Activated CD4-positive, alpha-beta T cell treated with anti-CD3 and anti-CD28 coated beads, Interleukin-2, amount 50 U/mL, for 24 hours (primary cell): ENCODE measurements at regions not wholly inside any gene's neighbourhood (a gene's known extent, or its start where the extent isn't known, plus 50 kb on each side); places are given as distances from the start of the nearest gene placed in this dataset.
"Not testable (repeated sequence)": the region's sequence is repeated elsewhere in the genome, so short reads cannot be mapped to it uniquely, and the experiment has no call there.

ENCODE experiments used
- DNase-seq, 2 donors: peaks; one replicate each; pipeline ENCODE4 v3.0.0-alpha.2; 2020; ENCODE audit warnings: low read depth in 1 of 2, low spot score in 1 of 2

DNA sequence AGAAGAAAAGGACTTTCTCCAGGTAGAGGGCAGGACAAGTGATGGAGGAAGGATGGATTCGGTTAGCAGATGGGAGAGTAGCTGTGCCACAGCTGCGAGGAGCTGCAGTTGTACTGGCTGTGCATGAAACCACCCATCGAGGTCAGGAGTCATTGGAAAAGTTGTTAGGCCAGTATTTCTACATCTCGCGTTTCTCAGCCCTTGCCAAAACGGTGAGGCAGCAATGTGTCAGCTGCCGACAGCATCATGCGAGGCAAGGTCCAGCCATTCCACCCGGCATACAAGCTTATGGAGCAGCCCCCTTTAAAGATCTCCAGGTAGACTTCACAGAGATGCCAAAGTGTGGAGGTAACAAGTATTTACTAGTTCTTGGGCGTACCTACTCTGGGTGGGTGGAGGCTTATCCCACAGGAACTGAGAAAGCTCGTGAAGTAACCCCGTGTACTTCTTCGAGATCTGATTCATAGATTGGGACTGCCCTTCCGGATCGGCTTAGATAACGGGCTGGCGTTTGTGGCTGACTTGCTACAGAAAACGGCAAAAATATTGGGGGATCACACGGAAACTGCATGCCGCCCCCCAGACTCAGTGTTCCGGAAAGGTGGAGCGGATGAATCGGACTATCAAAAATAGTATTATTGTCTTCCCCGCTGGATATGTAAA is 105.0 kb upstream of the HMX1 start:
- not testable (repeated sequence) for DNase-seq

DNA sequence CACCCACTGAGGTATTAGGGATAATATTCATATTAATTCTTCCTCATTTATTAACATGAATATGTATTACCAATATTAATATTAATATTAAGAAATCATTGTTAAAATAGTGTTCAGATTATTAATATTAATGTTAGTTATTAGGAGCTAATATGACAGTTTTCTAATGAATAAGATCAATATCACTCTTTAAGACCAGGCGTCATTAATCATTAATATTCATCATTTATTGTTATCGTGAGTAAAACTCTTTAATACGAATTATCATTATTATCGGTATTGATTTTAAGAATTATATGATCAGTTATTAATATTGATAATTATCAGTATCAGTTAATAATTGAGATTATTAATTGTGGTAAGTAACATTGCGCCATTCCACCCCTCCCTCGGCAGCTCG is 101.0 kb upstream of the HMX1 start:
- not testable (repeated sequence) for DNase-seq

DNA sequence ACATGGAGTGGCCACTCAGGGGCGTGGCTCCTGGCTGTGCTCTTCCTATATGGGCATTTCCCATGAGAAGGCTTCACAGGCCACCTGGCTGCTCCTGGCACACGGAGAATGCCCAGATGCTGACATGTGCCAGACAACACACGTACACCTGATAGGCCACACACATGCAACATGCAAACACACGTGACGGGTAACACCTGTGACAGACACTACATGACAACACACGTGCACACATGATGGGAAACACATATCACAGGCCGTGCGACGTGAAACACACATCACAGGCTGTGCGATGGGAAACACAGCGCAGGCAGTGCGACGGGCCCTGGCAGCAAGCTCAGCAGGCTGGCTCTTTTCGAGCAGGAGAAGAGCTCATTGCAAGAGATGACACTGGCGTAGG is 94.3 kb upstream of the HMX1 start:
- not testable (repeated sequence) for DNase-seq

DNA sequence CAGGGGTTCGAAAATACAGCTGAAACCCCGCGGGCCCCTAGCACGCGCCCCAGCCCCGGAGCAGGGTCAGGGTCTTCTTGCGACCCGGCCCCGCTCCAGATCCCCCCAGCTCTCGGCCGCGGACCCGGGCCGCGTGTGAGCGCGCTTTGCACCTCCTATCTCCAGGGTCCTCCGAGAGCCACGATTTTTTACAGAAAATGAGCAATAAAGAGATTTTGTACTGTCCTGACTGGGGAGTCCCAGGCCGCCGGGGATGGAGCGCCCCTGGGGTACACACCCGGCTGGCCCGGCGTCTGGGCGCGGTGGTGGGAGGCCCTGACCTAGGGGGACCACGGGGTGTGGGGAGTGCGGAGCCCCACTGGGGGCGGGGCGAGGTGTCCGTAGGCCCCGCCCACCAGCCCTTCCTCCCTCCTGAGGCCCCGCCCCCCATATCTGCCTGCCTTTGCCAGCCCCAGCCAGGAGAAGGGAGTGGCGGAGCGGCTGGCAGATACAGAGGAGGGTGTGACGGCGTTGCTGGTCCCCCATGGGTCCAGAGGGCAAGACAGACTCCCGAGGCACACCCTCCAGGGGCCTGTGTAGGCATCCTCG is 92.7 kb upstream of the HMX1 start:
- DNase-seq = not testable (repeated sequence)

DNA sequence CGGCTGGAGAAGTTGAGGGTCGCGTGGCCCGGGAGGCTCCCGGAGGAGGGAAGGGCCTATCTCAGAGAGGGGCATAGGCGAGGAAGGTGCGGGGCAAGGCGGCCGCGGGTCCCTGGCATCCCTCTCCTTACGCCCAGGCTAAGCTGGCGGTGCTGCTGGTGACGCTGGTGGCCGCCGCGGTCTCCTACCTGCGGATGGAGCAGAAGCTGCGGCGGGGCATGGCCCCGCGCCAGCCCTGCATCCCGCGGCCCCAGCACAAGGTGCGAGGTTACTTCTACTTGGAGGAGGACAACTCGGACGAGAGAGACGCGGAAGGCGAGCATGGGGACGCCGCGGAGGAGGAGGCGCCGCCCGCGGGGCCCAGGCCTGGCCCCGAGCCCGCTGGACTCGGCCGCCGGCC is 91.9 kb upstream of the HMX1 start:
- not testable (repeated sequence) for DNase-seq

DNA sequence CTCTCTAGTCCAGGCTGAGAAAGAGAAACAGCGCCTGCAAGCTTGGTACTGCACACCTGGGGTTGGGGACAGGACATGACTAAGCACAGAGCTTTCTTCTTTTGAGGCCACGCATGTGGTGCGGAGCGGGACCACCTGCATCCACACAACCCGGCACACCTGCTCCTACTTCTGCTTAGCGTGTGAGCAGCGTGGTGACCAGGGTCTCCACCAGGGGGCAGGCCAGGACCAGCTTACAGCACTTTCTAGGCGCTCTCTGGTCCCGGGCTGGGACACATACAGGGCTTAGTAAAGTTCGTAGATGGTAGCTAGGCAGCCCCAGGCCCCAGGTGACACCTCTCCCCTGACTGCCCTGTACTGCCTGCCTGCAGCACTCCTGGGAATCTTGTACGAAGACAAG is 89.7 kb upstream of the HMX1 start:
- DNase-seq = peak; percentile 27 to 30

DNA sequence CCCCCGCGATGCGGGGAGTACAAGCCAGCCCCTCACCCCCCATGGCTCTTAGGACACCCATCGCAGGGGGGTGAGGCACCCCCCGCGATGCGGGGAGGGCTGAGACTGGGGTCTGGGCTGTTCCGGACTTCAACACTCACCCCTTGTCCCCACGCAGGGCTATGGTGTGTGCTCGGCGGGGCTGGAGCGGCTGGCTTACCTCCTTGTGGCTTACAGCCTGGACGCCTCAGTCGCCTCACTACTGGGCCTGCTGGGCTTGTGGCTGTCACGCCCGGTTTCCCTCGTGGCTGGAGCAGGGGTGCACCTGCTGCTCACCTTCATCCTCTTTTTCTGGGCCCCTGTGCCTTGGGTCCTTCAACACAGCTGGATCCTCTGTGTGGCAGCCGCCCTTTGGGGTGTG is 87.8 kb upstream of the HMX1 start:
- not testable (repeated sequence) for DNase-seq

DNA sequence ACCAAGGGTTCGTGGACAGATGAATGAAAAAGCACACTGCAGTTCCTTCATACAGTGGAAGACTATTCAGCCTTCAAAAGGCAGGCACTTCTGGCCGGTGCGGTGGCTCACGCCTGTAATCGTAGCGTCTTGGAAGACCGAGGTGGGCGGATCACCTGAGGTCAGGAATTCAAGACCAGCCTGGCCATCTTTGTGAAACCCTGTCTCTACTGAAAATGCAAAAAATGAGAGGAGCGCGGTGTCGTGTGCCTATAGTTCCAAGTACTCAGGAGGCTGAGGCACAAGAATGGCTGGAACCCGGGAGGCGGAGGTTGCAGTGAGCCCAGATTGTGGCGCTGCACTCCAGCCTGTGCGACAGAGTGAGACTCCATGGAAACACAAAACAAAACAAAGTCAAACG is 82.4 kb upstream of the HMX1 start:
- not testable (repeated sequence) for DNase-seq

DNA sequence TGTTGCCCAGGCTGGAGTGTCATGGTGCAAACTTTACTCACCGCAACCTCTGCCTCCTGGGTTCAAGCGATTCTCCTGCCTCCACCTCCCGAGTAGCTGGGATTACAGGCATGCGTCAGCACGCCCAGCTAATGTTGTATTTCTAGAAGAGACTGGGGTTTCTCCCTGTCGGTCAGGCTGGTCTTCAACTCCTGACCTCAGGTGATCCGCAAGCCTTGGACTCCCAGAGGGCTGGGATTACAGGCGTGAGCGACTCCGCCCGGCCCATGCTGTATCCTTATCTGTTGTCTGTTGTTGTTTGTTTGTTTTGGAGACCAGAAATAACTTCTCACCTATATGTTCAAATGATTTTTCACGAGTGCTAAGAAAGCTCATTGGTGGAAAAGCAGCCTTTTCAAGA is 81.2 kb upstream of the HMX1 start:
- DNase-seq = not testable (repeated sequence)

DNA sequence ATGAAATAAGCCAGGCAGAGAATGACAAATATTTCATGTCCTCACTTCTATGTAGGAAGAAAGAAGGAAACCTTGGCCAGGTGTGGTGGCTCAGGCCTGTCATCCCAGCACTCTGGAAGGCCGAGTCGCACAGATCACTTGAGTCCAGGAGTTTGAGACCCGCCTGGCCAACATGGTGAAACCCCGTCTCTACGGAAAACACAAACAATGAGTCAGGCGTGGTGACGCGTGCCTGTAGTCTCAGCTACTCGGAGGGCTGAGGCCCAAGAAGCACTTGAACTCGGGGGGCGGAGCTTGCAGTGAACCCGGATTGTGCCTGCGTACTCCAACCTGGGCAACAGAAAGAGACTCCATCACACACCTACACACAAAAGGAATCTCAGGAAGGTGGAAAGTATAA is 80.5 kb upstream of the HMX1 start:
- not testable (repeated sequence) for DNase-seq

DNA sequence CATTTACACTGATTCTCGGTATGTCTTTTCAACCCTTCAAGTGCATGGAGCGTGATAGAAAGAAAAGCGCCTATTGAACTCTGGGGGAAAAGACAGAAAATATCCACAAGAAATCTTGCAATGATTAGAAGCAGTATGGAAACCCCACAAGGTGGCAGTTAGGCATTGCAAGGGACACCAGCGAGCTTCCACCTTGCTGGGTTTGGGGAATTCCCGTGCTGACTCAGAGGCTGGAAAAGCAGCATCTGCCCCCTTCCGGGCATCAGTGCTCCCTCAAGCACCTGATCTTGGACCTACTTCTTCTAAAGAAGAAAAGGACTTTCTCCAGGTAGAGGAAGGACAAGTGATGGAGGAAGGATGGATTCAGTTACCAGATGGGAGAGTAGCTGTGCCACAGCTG is 73.9 kb upstream of the HMX1 start:
- not testable (repeated sequence) for DNase-seq

DNA sequence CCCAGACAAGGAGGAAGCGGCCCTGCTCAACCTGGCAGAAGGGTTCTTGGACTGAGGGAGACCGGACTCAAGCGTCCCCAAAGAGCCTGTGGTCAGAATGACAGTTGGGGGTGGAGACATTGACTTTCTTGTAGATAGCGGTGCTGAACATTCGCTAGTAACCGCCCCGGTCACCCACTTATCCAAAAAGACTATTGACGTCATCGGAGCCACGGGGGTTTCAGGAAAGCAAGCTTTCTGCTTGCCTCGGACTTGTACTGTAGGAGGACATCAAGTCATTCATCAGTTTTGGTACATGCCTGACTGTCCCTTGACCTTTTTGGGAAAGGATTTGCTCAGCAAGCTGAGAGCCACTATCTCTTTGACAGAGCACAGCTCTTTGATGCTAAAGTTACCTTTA is 71.7 kb upstream of the HMX1 start:
- not testable (repeated sequence) for DNase-seq

DNA sequence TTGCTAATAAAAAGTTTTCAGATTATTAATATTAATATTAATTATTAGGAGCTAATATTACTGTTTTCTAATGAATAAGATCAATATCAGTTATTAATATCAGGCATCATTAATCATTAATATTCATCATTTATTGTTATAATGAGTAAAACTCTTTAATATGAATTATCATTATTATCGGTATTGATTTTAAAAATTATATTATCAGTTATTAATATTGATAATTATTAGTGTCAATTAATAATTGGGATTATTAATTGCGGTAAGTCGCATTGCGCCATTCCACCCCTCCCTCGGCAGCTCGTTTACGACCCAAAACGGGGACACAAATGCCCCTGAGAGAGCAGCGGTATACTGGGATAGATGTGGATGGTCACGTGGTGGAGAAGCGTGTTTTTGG is 70.4 kb upstream of the HMX1 start:
- DNase-seq = not testable (repeated sequence)

DNA sequence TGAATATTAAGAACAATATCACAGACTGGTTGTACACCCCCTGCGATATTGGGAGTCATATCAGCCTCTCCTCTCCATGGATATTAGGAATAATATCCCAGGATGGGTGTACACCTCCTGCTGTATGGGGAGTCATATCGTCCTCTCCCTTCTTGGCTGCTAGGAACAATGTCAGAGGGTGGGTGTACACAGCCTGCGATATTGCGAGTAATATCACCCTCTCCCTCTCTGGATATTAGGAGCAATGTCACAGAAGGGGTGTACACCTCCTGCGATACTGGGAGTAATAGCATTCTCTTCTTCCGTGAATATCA is 69.8 kb upstream of the HMX1 start:
- DNase-seq = not testable (repeated sequence)

DNA sequence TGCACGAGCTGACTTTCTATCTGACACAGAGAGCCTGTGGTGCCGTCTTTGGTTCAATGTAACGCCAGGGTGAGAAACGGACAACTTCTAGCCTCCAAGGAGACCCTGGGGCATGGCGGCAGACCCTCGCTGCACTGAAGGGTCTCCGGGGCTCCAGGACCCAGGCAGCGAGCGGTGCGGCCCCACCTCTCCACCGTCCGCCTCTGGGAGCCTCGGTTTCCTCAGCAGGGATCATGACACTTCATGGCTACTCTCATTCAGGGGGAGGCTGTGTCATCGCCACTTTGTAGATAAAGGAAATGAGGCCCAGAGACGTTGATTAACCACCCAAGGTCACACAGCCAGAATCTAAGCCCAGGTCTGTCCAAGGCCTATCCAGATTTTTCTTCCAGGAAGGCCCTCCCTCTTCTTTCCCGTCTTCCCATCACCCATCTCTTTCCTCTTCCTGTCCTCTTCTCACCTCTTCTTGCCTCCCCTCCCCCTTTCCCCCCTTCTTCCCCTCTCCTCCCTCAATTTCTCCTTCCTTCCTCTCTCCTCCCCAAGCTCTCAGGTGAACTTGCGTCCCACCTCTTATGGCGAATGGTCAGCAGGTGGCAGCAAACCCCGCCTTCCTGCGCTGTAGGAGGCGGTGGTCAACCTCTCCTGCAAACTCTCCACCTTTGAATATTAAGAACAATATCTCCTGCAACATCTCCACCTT is 69.3 kb upstream of the HMX1 start:
- no peak for DNase-seq

DNA sequence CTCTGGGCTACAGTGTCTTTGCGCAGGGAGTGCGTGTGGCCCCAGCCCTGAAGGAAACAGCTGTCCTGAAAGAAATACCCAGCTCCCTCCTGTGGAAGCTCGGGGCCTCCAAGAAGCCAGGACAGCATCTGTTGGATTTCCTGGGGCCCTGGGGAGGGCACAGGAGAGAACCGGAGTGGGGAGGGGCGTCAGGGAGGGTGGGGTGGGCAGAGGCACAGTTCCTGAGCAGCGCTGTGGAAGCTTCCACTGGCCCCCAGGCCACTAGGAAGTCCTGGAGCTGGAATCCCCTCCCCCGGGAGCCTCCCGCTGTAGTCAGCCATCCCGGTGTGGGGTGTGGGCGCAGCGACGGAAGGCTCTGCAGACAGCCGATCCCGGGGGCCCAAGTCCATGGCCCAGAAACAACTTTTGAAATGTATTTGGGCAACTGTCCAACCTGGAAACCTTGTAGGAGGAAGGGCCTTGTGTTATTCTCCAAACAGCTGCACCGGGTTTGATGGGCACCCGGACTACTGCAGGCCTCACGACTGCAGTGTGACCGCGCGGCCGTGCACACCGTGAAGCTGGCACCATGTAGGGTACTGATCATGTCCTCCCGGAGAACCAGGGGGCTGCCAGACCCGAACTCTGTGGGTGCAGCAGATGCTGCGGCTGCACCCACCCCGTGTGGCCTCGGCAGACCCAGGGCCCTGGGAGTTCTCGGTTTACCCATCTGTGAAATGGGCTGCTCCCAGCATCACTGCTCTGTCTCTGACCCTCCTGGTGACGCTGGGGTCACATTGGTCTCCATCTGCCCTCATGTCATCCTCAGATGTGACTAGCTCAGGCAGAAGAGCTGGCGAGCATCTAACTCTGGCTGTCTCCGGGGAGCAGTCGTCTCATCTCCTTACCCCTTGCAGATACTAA is 68.5 kb upstream of the HMX1 start:
- DNase-seq = no peak

DNA sequence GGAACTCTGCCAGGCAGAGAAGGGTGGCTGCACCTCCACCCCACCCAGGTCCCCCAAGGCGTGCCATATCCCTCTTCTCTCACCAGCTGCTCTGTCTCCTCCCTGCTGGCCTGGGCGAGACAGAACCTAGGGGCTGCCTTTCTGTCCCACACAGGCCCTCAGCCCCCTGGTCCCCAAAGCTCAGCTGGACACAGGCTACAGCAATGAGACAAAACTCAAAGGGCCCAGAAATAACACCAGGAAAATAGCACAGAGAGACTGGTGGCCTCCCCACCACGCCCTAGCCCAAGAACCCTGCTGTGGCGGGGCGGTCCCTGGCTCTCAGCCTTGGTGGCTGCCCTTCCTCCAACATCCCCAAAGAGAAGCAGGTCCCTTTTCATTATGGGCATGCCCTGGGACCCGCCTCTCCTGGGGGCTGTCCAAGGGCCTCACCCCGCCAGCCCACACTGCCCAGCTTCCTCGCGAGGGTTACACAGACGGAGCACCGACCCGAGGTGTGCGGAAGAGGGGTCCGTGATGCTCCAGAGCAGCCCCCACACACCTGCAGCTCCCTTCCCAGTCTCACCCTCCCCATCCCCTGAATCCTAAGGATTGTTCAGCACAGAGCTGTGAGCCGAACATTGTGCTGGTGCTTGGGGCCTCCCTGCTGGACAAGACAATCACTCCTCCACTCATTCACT is 67.7 kb upstream of the HMX1 start:
- DNase-seq = no peak

DNA sequence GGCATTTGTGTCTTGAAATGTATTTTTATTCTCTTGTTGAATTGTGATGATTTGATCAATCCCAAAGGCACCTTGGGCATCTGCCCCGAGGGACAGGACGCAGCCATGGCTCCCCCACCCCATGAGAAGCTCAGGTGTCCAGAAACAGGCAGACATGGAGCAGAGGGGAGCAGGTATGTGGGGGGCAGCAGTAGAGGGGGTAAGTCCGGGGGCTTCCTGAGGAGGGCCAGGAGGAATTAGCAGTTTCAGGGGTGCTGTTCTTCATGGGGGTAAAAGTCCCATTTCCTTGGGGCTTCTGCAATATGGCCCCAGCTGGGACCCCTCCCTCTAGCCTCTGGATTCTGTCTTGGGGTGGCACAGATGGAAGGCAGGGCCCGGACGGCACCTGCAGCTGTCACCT is 67.0 kb upstream of the HMX1 start:
- DNase-seq = no peak

DNA sequence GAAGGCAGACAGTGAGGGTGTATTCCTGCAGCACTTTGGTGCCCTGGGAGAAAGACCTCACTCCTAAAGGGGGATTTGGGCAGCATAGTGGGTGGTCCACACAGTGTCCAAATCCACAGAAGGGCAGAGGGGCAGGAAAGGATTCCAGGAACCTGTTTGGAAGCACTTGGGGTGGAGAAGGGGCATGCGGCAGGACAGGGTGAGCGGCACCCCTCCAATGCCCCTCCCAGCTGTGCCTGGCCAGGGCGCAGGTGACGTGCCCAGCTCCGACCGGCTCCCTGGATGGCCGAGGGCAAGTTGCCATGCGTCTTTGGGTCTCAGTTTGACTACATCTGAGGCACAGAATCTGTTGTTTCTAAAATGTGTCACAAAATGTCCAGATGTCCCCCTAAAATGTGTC is 66.5 kb upstream of the HMX1 start:
- no peak for DNase-seq

DNA sequence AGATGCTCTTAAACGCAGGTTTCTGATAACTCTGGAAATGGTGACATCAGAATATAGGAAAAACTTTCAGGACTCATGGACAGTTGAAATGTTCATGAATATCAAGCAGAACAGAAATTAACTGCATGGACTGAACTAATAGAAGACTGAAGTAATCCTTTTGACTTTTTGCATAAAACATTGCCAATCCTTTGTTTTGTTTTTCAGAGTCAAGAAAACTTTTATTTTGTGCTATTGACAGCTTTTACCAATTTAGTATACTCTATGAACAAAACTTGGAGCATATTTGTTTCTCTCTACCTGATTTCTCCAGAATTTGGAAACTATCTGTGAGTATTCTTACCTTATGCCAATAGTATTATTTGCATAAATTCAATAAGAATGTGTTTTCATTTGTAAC is 61.2 kb upstream of the HMX1 start:
- no peak for DNase-seq

DNA sequence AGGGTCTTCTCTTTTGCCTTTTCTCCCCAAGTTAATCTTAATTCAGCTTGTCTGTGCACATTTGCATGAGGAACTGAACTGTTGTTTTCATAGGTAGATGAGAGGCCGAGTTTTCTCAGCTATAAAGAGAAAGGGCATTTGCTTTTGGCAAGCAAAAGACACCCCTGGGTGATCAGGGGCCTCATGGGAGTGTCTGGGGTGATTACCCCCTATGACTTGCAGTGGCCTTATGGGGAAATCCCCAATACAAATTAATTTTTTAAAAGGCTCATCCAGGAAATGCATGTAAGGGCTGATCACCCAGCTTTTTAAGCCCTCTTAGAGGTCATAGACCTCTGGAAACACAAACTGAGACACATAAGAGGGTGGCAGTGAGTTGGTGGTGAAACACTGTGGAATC is 56.4 kb upstream of the HMX1 start:
- no peak for DNase-seq
